KMS-11 (cell line): ENCODE measurements at regions not wholly inside any gene's neighbourhood (a gene's known extent, or its start where the extent isn't known, plus 50 kb on each side); places are given as distances from the start of the nearest gene placed in this dataset.

Source experiments
- H2AFZ ChIP-seq: fragments of 200-600 bp; sonication (generic); 2 replicates; pipeline ENCODE4 v1.6.1; 2016; ENCODE audit warnings: antibody characterized with exemption, mixed run types, low read depth
- H3K27ac ChIP-seq: fragments of 200-600 bp; sonication (generic); 2 replicates; pipeline ENCODE4 v1.6.1; 2016; ENCODE audit warnings: mild to moderate bottlenecking, mixed run types
- H3K27me3 ChIP-seq: fragments of 200-600 bp; sonication (generic); 2 replicates; pipeline ENCODE4 v1.6.1; 2017; ENCODE audit warnings: mild to moderate bottlenecking, low read depth, mixed run types, moderate library complexity; ENCODE audit not compliant: insufficient read depth
- H3K36me3 ChIP-seq: fragments of 200-600 bp; sonication (generic); 2 replicates; pipeline ENCODE4 v1.6.1; 2017; ENCODE audit warnings: mild to moderate bottlenecking, mixed run types; ENCODE audit not compliant: insufficient read depth
- H3K4me1 ChIP-seq: fragments of 200-600 bp; sonication (generic); 2 replicates; pipeline ENCODE4 v1.6.1; 2016; ENCODE audit warnings: mild to moderate bottlenecking, low read depth, mixed run types; ENCODE audit not compliant: poor library complexity, severe bottlenecking
- H3K4me2 ChIP-seq: fragments of 200-600 bp; sonication (generic); 2 replicates; pipeline ENCODE4 v1.7.0; 2016; ENCODE audit warnings: mild to moderate bottlenecking, mixed run types
- H3K4me3 ChIP-seq: fragments of 200-600 bp; sonication (generic); IDR thresholded peaks from 2 replicates; pipeline ENCODE4 v1.6.1; 2017; ENCODE audit warnings: low read depth, low read length, mixed read lengths; ENCODE audit not compliant: insufficient read depth
- H3K79me2 ChIP-seq: fragments of 200-600 bp; sonication (generic); 2 replicates; pipeline ENCODE4 v1.6.1; 2016; ENCODE audit warnings: low read depth, mixed run types; ENCODE audit not compliant: insufficient read depth
- H3K9ac ChIP-seq: fragments of 200-600 bp; sonication (generic); 2 replicates; pipeline ENCODE4 v1.6.1; 2016; ENCODE audit warnings: mild to moderate bottlenecking, mixed run types
- H4K20me1 ChIP-seq: fragments of 200-600 bp; sonication (generic); 2 replicates; pipeline ENCODE4 v1.6.1; 2016; ENCODE audit warnings: mild to moderate bottlenecking, mixed run types; ENCODE audit not compliant: insufficient read depth
- CTCF ChIP-seq: fragments of 200-600 bp; sonication (generic); conservative IDR thresholded peaks from 2 replicates; pipeline ENCODE4 v1.6.1; 2017; ENCODE audit warnings: low read depth, mild to moderate bottlenecking, antibody characterized with exemption, low read length, moderate library complexity, mixed read lengths

GRCh38 chr6:92586236-92586977 lies 833.0 kb downstream of the EPHA7 start:
- no peak overlapping the region for H3K9ac ChIP-seq
- H3K4me3 ChIP-seq = no peak overlapping the region
- no peaks in the 10 kb centered on the region for H3K4me1 ChIP-seq
- no peaks in the 10 kb centered on the region for H3K79me2 ChIP-seq
- TF ChIP-seq CTCF = no peak
- H3K27me3 ChIP-seq = no peaks in the 10 kb centered on the region
- H3K27ac ChIP-seq = no peak overlapping the region
- H3K4me2 ChIP-seq = no peak overlapping the region
- H2AFZ ChIP-seq = no peak overlapping the region
- H3K36me3 ChIP-seq = no peaks in the 10 kb centered on the region
- H4K20me1 ChIP-seq = no peaks in the 10 kb centered on the region

GRCh38 chr6:92582211-92582610 lies 837.1 kb downstream of the EPHA7 start:
- H4K20me1 ChIP-seq = no peaks in the 10 kb centered on the region
- TF ChIP-seq CTCF = no peak
- H3K9ac ChIP-seq = no peak overlapping the region
- H3K36me3 ChIP-seq = no peaks in the 10 kb centered on the region
- no peaks in the 10 kb centered on the region for H3K4me1 ChIP-seq
- H3K4me2 ChIP-seq = no peak overlapping the region
- H3K4me3 ChIP-seq = no peak overlapping the region
- no peak overlapping the region for H3K27ac ChIP-seq
- H3K79me2 ChIP-seq = no peaks in the 10 kb centered on the region
- no peak overlapping the region for H2AFZ ChIP-seq
- H3K27me3 ChIP-seq = no peaks in the 10 kb centered on the region

GRCh38 chr6:92577077-92577719 lies 842.2 kb downstream of the EPHA7 start:
- no peak overlapping the region for H3K4me3 ChIP-seq
- no peaks in the 10 kb centered on the region for H3K79me2 ChIP-seq
- H3K27ac ChIP-seq = no peak overlapping the region
- no peak overlapping the region for H3K4me2 ChIP-seq
- H2AFZ ChIP-seq = no peak overlapping the region
- H3K4me1 ChIP-seq = no peaks in the 10 kb centered on the region
- H3K36me3 ChIP-seq = no peaks in the 10 kb centered on the region
- no peaks in the 10 kb centered on the region for H3K27me3 ChIP-seq
- H4K20me1 ChIP-seq = no peaks in the 10 kb centered on the region
- H3K9ac ChIP-seq = no peak overlapping the region
- no peak for TF ChIP-seq CTCF

- H3K79me2 ChIP-seq = no peaks in the 10 kb centered on the region
- no peaks in the 10 kb centered on the region for H3K36me3 ChIP-seq
- TF ChIP-seq CTCF = no peak
These were observed 850.8 kb downstream of the EPHA7 start for GRCh38 chr6:92568541-92568940.

More at GRCh38 chr6:92568541-92568940, 850.8 kb downstream of the EPHA7 start:
- no peaks in the 10 kb centered on the region for H3K27me3 ChIP-seq
- H3K4me3 ChIP-seq = no peak overlapping the region
- H2AFZ ChIP-seq = no peak overlapping the region
- no peak overlapping the region for H3K9ac ChIP-seq
- H4K20me1 ChIP-seq = no peaks in the 10 kb centered on the region
- H3K4me2 ChIP-seq = no peak overlapping the region
- H3K27ac ChIP-seq = no peak overlapping the region
- H3K4me1 ChIP-seq = no peaks in the 10 kb centered on the region
